G401.6 (cell line): ENCODE measurements at regions not wholly inside any gene's neighbourhood (a gene's known extent, or its start where the extent isn't known, plus 50 kb on each side); places are given as distances from the start of the nearest gene placed in this dataset.

Source experiments
- FAIRE-seq: peaks from 2 replicates; lab custom pipeline; 2012; peaks lifted over from hg19 to GRCh38; lab: Jason Lieb, UNC

- no peak for FAIRE-seq
Measured at GRCh38 chr15:79185199-79185598, 94.6 kb upstream of the RASGRF1 start.

- no peak for FAIRE-seq
Measured at GRCh38 chr15:79184465-79184892, 93.9 kb upstream of the RASGRF1 start.

- FAIRE-seq, result no peak
Measured at GRCh38 chr15:79180318-79180717, 89.7 kb upstream of the RASGRF1 start.

- no peak for FAIRE-seq
Measured at GRCh38 chr15:79179597-79179996, 89.0 kb upstream of the RASGRF1 start.

- no peak for FAIRE-seq
Measured at GRCh38 chr15:79179108-79179561, 88.6 kb upstream of the RASGRF1 start.

GRCh38 chr15:79178594-79178993 is 88.0 kb upstream of the RASGRF1 start:
- FAIRE-seq, result no peak

GRCh38 chr15:79176151-79176550 is 85.6 kb upstream of the RASGRF1 start:
- FAIRE-seq, result no peak

- no peak for FAIRE-seq
Measured at GRCh38 chr15:79172801-79173460, 82.4 kb upstream of the RASGRF1 start.

- FAIRE-seq, result no peak
Measured at GRCh38 chr15:79172032-79172481, 81.5 kb upstream of the RASGRF1 start.

GRCh38 chr15:79171320-79172031 is 80.9 kb upstream of the RASGRF1 start:
- no peak for FAIRE-seq

- no peak for FAIRE-seq
Measured at GRCh38 chr15:79170256-79170664, 79.7 kb upstream of the RASGRF1 start.

GRCh38 chr15:79169526-79170133 is 79.0 kb upstream of the RASGRF1 start:
- FAIRE-seq, result no peak

- no peak for FAIRE-seq
Measured at GRCh38 chr15:79168922-79169456, 78.4 kb upstream of the RASGRF1 start.

GRCh38 chr15:79167776-79168175 is 77.2 kb upstream of the RASGRF1 start:
- FAIRE-seq, result no peak

- no peak for FAIRE-seq
Measured at GRCh38 chr15:79166311-79166955, 75.9 kb upstream of the RASGRF1 start.

GRCh38 chr15:79164465-79164864 is 73.9 kb upstream of the RASGRF1 start:
- no peak for FAIRE-seq

GRCh38 chr15:79164043-79164442 is 73.5 kb upstream of the RASGRF1 start:
- no peak for FAIRE-seq

- FAIRE-seq, result no peak
Measured at GRCh38 chr15:79163395-79163794, 72.8 kb upstream of the RASGRF1 start.

GRCh38 chr15:79161837-79162508 is 71.4 kb upstream of the RASGRF1 start:
- no peak for FAIRE-seq

- no peak for FAIRE-seq
Measured at GRCh38 chr15:79160211-79160610, 69.6 kb upstream of the RASGRF1 start.

- no peak for FAIRE-seq
Measured at GRCh38 chr15:79157631-79158592, 67.3 kb upstream of the RASGRF1 start.
